GM19397 (cell line): ENCODE measurements at regions not wholly inside any gene's neighbourhood (a gene's known extent, or its start where the extent isn't known, plus 50 kb on each side); places are given as distances from the start of the nearest gene placed in this dataset.
A peak's percentile ranks its signal among the peaks of the same experiment; 100 is the strongest.
"Not testable (repeated sequence)": the region's sequence is repeated elsewhere in the genome, so short reads cannot be mapped to it uniquely, and the experiment has no call there.

ENCODE experiments used
- ATAC-seq: cut with Tn5 transposase; IDR thresholded peaks from one replicate; pipeline ENCODE4 v1.9.1; 2021; ENCODE audit warnings: mild to moderate bottlenecking, moderate library complexity; ENCODE audit not compliant: unreplicated experiment

- no peak for ATAC-seq
Measured at GRCh38 chr5:32534041-32534440, 51.3 kb upstream of the SUB1 start.

GRCh38 chr5:32531885-32532520 is 53.4 kb upstream of the SUB1 start:
- peak; percentile 26 for ATAC-seq

- ATAC-seq = not testable (repeated sequence)
Measured at GRCh38 chr5:32527321-32527720, 58.0 kb upstream of the SUB1 start.

GRCh38 chr5:32526810-32527209 is 58.5 kb upstream of the SUB1 start:
- no peak for ATAC-seq

- no peak for ATAC-seq
Measured at GRCh38 chr5:32523625-32524024, 61.7 kb upstream of the SUB1 start.

- ATAC-seq = no peak
Measured at GRCh38 chr5:32522429-32523143, 62.8 kb upstream of the SUB1 start.

- ATAC-seq = no peak
Measured at GRCh38 chr5:32521481-32521880, 63.9 kb upstream of the SUB1 start.

- no peak for ATAC-seq
Measured at GRCh38 chr5:32520972-32521371, 64.4 kb upstream of the SUB1 start.

- no peak for ATAC-seq
Measured at GRCh38 chr5:32520356-32520755, 65.0 kb upstream of the SUB1 start.

GRCh38 chr5:32519508-32519907 is 65.8 kb upstream of the SUB1 start:
- ATAC-seq = no peak

GRCh38 chr5:32514806-32515205 is 70.3 kb upstream of the ZFR start:
- no peak for ATAC-seq

- no peak for ATAC-seq
Measured at GRCh38 chr5:32512926-32513325, 68.4 kb upstream of the ZFR start.

- ATAC-seq = no peak
Measured at GRCh38 chr5:32511776-32512374, 67.3 kb upstream of the ZFR start.

- no peak for ATAC-seq
Measured at GRCh38 chr5:32510860-32511259, 66.3 kb upstream of the ZFR start.

- ATAC-seq = no peak
Measured at GRCh38 chr5:32508806-32509805, 64.6 kb upstream of the ZFR start.

- no peak for ATAC-seq
Measured at GRCh38 chr5:32507738-32508434, 63.3 kb upstream of the ZFR start.

GRCh38 chr5:32506799-32507198 is 62.3 kb upstream of the ZFR start:
- no peak for ATAC-seq

- no peak for ATAC-seq
Measured at GRCh38 chr5:32506201-32506661, 61.7 kb upstream of the ZFR start.

GRCh38 chr5:32505756-32506155 is 61.2 kb upstream of the ZFR start:
- ATAC-seq = no peak

- no peak for ATAC-seq
Measured at GRCh38 chr5:32504989-32505596, 60.6 kb upstream of the ZFR start.
